IPS-18a (cell line): ENCODE measurements at regions not wholly inside any gene's neighbourhood (a gene's known extent, or its start where the extent isn't known, plus 50 kb on each side); places are given as distances from the start of the nearest gene placed in this dataset.

Source experiments
- H3K27ac ChIP-seq: one replicate; pipeline ENCODE4 v1.5.1; 2013; ENCODE audit warnings: low read length
- H3K27me3 ChIP-seq: one replicate; pipeline ENCODE4 v1.6.1; 2013; ENCODE audit warnings: mild to moderate bottlenecking, low read length; ENCODE audit not compliant: control insufficient read depth, insufficient read depth
- H3K36me3 ChIP-seq: one replicate; pipeline ENCODE4 v1.6.1; 2013; ENCODE audit warnings: low read depth, low read length; ENCODE audit not compliant: control insufficient read depth
- H3K4me1 ChIP-seq: one replicate; pipeline ENCODE4 v1.6.1; 2013; ENCODE audit warnings: low read depth, low read length; ENCODE audit not compliant: control insufficient read depth
- H3K4me3 ChIP-seq: one replicate; pipeline ENCODE4 v1.5.1; 2013; ENCODE audit warnings: low read length
- H3K9ac ChIP-seq: one replicate; pipeline ENCODE4 v1.6.1; 2013; ENCODE audit warnings: mild to moderate bottlenecking, low read length, moderate library complexity
- H3K9me3 ChIP-seq: one replicate; pipeline ENCODE4 v1.6.1; 2013; ENCODE audit warnings: low read depth, low read length; ENCODE audit not compliant: control insufficient read depth

DNA sequence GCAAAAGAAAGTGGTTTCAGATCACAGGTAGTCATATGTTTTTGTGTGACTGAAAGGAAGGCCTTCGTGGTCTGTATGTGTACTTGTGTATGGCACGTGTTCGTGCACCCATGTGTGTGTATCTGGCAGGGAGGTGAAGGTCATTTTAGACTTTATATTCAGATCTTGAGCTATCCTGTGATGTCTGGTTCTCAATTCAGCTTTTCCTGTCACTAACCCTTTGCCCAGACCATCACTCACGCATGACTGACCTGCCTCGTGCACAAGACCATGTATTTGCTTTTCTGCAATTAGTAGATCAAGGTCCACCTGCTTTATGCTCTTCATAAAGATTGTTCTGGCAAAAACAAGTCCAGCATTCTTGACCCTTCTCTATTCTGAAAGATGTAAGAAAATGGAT, 139.7 kb upstream of the MAF start:
- peaks cover 4% of the 10 kb centered on the region for H3K4me1 ChIP-seq

DNA sequence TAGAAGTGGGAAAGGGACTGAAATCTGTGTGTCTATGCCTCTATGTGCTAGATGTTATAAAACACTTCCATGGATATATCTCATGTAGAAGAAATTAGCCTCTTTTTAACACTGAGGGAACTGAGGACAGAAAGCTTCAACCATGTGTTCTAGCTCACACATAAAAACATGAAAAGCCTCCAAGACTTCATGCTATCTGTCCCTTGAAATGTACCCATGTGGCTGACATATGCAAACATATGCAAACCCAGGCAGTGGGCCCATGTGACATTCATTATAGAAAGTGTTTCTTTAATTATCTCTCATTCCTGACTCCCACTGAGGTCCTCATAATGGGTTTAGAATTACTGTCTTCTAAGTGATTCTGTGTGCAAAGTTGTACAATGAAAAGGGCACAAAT, 134.7 kb upstream of the MAF start:
- H3K4me3 ChIP-seq, result no peak overlapping the region
- no peak overlapping the region for H3K27ac ChIP-seq
- H3K4me1 ChIP-seq, result peaks cover 4% of the 10 kb centered on the region
- no peaks in the 10 kb centered on the region for H3K36me3 ChIP-seq
- H3K9ac ChIP-seq, result no peak overlapping the region
- H3K27me3 ChIP-seq, result no peaks in the 10 kb centered on the region
- H3K9me3 ChIP-seq, result no peaks in the 10 kb centered on the region

More for the DNA sequence above, 139.7 kb upstream of the MAF start:
- no peaks in the 10 kb centered on the region for H3K36me3 ChIP-seq
- no peak overlapping the region for H3K4me3 ChIP-seq
- no peak overlapping the region for H3K9ac ChIP-seq
- no peak overlapping the region for H3K27ac ChIP-seq
- H3K27me3 ChIP-seq, result no peaks in the 10 kb centered on the region
- no peaks in the 10 kb centered on the region for H3K9me3 ChIP-seq

DNA sequence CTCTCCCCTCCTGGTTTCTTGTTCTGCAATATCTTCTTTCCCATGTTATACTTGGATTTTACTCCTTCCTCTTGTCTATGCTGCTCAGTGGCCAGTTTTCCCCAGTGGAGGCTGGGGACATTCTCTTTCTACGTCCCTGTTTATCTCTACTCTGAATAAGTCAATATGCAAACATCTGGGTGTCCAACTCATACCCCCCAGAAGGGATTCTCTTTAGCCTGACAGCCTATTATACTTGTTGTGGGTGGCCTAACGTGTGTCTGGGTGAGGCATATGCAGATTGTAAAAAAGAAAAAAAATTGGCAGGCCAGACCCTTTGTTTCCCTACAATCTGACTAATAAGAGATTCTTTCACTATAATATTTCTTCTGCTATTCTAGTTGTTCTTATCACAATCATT, 134.2 kb upstream of the MAF start:
- Histone ChIP-seq H3K9ac (no peak overlapping the region), H3K27me3 (no peaks in the 10 kb centered on the region), H3K27ac (no peak overlapping the region), H3K9me3 (no peaks in the 10 kb centered on the region), H3K4me1 (peaks cover 4% of the 10 kb centered on the region), H3K36me3 (no peaks in the 10 kb centered on the region), H3K4me3 (no peak overlapping the region)

DNA sequence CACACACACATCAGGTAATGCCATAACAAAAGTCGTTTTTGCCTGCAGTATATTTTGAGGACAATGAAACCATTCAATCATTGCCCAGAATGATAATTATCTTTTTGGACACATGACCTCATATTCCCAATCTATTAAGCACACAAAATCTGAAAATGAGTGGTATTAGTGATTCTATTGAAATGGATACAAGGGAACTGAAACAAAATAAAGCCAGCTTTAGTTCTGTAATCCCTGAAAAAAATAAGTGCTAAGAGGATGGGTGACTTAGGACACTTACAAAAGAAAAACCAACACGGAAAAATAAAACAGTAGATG, 128.3 kb upstream of the MAF start:
- Histone ChIP-seq H3K9ac (no peak overlapping the region), H3K27ac (no peak overlapping the region), H3K4me3 (no peak overlapping the region), H3K36me3 (no peaks in the 10 kb centered on the region), H3K27me3 (no peaks in the 10 kb centered on the region), H3K9me3 (no peaks in the 10 kb centered on the region), H3K4me1 (peaks cover 3% of the 10 kb centered on the region)

DNA sequence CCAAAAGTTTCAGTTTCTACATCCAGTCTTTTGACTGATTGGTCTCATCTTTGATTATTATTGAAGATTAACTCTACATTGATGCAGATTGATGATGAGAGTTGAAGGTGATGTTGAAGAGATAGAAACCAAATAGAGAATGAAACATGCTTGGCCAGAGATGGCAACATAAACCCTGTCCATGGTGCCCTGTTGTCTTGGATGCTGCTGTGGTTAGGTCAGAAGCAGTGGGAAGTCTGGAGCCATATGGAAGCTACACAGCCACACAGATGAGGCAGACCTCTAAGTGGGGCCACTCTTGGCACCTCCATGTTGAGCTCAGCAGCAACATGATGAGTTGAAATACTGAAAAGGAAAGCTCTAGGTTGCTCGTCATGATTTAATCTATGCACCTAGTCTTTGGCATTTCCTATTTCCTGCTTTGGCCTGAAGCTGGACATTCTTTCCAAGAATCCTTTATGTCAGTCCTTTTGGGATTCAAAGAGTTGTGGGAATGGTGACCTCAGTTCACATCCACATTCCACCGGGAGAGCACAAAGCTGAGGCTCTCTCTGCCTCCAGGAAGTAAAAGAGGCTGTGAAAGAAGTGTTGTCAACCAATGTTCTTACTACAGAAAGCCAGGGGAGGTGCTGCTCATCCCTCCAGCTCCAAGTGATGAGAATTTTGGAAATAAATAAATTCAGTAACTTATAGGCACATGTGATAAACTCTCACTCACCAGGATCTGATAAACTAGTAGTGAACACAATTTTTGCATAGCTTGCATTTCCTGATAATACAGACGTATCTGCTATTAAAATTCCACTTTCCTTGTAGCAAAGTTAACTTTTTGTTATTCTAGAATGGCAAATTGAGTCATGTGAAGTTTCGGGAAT, 127.7 kb upstream of the MAF start:
- Histone ChIP-seq H3K27ac (no peak overlapping the region), H3K36me3 (no peaks in the 10 kb centered on the region), H3K9me3 (no peaks in the 10 kb centered on the region), H3K4me3 (no peak overlapping the region), H3K9ac (no peak overlapping the region), H3K27me3 (no peaks in the 10 kb centered on the region), H3K4me1 (peaks cover 3% of the 10 kb centered on the region)

DNA sequence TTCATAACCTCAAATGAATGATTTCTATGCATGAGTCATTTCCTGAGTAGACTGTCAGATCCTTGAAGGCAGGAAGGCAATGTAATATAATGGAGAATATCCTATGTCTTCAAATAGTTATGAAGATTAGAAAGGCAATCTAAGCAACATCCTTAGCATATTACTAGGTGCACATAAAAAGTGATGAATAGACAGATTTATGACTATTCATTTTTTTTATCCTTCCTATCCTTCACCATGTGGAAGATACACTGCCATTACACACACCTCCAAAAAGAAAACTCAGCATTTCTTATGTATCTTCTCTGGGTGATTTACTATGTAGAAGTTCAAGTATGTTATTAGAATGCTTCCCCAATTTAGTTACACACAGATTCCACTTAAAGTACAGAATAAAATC, 126.4 kb upstream of the MAF start:
- Histone ChIP-seq H3K36me3 (no peaks in the 10 kb centered on the region), H3K4me1 (peaks cover 3% of the 10 kb centered on the region), H3K27ac (no peak overlapping the region), H3K9me3 (no peaks in the 10 kb centered on the region), H3K27me3 (no peaks in the 10 kb centered on the region), H3K4me3 (no peak overlapping the region), H3K9ac (no peak overlapping the region)

DNA sequence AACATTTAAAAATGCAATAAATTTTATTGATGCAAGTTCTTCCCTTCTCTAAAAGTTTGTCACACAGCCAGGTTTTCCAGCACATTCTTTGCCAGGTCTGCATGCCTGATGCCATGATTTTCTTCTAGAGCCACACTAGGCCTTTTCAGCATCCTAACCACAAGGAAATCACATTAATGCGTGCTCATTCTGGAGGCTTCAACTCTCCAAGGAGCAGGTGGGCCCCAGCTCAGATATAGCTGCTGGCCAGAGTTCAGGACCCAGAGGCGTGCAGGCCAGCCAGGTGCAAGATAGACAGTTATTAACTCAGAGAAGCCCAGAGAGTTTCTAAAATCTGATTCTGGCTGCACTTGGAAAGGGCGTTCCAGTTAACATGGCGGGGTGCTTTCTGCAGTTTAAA, 124.5 kb upstream of the MAF start:
- H3K36me3 ChIP-seq, result no peaks in the 10 kb centered on the region
- H3K27me3 ChIP-seq, result no peaks in the 10 kb centered on the region
- H3K4me1 ChIP-seq, result peaks cover 3% of the 10 kb centered on the region

DNA sequence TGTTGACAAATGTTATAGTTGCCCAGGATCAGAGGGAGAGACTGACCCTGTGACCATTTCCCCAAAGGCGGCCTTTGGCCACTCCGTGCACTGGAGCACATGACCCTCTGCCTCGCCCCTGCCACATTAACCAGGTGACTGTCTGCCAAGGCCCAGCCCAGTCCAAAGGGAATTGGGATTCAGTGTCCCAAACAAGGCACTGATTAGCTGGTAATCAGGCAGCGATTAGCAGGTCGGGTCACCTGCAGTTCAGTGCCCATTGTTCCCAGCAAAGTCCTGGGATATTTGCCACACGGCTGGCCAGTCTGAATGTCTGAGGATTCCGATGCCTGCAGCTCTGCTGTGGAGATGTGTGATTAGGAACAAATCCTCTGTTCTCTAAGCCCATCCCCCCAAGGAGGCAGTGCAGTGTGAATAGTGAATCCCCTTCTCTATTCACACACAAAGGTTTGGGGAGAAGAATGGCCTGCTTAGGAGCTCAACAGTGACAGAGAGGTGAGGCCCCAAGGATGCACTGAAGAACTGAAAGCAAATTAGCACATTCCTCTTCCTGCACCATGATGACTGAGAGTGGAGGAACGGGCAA, 123.1 kb upstream of the MAF start:
- Histone ChIP-seq H3K9me3 (no peaks in the 10 kb centered on the region), H3K27ac (no peak overlapping the region), H3K27me3 (no peaks in the 10 kb centered on the region), H3K36me3 (no peaks in the 10 kb centered on the region), H3K4me3 (no peak overlapping the region), H3K4me1 (peaks cover 3% of the 10 kb centered on the region), H3K9ac (no peak overlapping the region)

More for the DNA sequence above, 124.5 kb upstream of the MAF start:
- H3K9me3 ChIP-seq, result no peaks in the 10 kb centered on the region
- H3K4me3 ChIP-seq, result no peak overlapping the region
- no peak overlapping the region for H3K9ac ChIP-seq
- no peak overlapping the region for H3K27ac ChIP-seq

DNA sequence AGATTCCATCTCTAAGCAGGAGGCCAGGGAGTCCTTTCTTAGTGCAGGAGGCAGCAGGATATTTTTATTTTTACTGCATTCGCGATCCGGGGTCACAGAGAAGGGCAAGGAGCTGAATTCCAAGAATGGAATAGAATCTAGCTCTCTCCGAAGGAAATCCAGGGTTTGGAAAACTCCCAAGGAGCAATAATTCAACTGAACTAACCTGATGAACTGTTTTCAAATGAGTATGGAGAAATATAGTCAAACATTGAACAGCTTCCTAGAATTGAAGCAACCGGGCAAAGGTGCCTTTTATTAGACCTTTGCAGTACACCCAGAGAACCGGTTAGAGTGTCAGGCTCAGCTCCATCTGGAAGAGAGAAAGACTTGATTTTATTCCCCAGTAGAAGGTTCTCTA, 120.7 kb upstream of the MAF start:
- H3K4me1 ChIP-seq, result peaks cover 3% of the 10 kb centered on the region
- no peaks in the 10 kb centered on the region for H3K36me3 ChIP-seq
- no peak overlapping the region for H3K27ac ChIP-seq
- no peak overlapping the region for H3K4me3 ChIP-seq
- no peaks in the 10 kb centered on the region for H3K9me3 ChIP-seq
- H3K27me3 ChIP-seq, result no peaks in the 10 kb centered on the region
- H3K9ac ChIP-seq, result no peak overlapping the region

DNA sequence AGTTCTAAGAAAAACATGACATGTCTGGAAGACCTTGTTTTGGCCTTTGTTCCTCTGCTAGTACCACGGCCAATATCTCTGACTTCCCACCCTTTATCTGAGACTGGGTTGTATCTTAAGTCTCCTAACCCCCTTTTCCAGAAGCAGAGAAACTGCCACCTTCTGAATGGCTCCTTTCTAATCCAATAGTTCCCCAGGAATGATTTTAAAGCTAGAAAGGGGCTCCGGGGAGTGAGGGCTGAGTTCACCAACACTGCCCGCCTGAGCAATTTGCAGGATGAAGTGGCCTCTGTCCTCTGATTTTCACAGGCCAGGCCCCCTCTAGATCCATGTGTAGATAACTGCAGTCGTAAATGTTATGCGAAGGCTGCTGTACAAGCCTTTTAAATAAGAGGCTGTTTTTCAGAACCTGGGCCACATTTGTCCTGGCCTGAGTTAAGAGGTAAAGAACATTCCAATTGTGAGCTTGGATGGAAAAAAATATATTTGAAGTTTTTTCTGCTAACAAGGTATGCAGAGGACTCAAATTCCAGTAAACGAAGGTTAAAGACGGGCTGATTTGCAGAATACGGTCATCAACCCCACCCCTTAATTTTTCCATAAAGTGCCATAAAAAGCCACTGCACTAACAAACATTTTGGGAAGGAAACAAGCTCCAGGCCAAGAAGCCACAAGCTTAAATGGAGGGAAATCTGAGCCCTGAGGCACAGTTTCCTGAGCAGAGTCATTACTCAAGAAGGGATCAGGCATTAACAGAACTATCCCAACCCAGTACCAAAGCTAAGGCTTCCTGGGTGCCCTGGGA, 117.0 kb upstream of the MAF start:
- Histone ChIP-seq H3K27ac (no peak overlapping the region), H3K4me1 (no peaks in the 10 kb centered on the region)

DNA sequence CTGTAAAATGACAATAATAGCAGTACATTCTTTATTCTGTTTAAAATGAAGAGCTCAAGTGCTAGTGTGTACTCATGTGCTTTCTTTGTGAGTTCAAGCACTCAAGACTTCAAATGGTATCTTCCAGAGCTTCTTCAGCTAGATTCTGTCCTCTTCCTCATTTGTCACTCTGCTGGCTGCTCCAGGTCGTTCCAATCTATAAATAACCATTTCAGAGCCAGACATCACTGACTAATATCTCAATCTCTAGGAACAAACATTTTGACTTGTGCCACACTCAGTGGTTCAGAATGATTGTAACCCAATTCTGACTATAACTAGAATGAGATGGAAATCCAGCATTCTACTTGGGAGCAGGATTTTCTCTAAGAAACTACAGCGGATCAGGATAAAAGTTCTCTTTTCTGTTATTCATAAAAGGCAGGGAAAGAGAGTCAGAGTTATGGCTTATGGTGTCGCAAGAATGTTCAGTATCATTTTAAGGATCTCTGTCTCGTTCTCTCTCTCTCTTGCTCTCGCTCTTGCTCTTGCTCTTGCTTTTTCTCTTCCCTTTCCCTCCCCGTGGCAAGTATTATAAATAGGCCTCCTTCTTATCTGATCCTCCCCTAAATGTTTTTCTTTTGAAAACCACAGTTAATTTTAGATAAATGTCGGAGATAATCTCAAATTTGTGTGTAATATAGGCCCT, 116.3 kb upstream of the MAF start:
- no peak overlapping the region for H3K27ac ChIP-seq
- H3K27me3 ChIP-seq, result no peaks in the 10 kb centered on the region

More for the DNA sequence above, 117.0 kb upstream of the MAF start:
- no peaks in the 10 kb centered on the region for H3K9me3 ChIP-seq
- no peak overlapping the region for H3K9ac ChIP-seq
- no peaks in the 10 kb centered on the region for H3K36me3 ChIP-seq
- no peak overlapping the region for H3K4me3 ChIP-seq
- H3K27me3 ChIP-seq, result no peaks in the 10 kb centered on the region

More for the DNA sequence above, 116.3 kb upstream of the MAF start:
- H3K4me1 ChIP-seq, result no peaks in the 10 kb centered on the region
- H3K36me3 ChIP-seq, result no peaks in the 10 kb centered on the region
- no peak overlapping the region for H3K4me3 ChIP-seq
- no peak overlapping the region for H3K9ac ChIP-seq
- H3K9me3 ChIP-seq, result no peaks in the 10 kb centered on the region
